ENCODE measurements at regions not wholly inside any gene's neighbourhood (a gene's known extent, or its start where the extent isn't known, plus 50 kb on each side); places are given as distances from the start of the nearest gene placed in this dataset.

DNA sequence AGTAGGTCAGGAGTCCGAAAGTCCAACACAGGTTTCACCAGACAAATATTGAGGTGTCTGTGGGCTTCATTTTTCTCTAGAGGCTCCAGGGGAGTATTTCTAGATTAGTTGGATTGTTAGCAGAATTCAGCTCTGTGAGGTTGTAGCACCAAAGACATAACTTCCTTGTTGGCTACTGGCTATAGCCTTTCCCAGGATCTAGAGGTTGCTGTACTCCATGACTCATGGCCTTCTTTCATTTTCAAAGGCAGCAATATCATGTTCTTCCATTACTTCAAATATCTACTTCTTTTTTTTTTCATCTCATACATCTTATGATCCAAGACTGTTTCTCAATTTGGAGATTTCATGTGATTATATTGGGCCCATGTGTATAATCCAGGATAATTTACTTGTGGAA is 404.0 kb upstream of the FAM174A start:
- TF ChIP-seq, protein P1, sequence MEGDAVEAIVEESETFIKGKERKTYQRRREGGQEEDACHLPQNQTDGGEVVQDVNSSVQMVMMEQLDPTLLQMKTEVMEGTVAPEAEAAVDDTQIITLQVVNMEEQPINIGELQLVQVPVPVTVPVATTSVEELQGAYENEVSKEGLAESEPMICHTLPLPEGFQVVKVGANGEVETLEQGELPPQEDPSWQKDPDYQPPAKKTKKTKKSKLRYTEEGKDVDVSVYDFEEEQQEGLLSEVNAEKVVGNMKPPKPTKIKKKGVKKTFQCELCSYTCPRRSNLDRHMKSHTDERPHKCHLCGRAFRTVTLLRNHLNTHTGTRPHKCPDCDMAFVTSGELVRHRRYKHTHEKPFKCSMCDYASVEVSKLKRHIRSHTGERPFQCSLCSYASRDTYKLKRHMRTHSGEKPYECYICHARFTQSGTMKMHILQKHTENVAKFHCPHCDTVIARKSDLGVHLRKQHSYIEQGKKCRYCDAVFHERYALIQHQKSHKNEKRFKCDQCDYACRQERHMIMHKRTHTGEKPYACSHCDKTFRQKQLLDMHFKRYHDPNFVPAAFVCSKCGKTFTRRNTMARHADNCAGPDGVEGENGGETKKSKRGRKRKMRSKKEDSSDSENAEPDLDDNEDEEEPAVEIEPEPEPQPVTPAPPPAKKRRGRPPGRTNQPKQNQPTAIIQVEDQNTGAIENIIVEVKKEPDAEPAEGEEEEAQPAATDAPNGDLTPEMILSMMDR (IDR thresholded peaks at IDR 0.05), result no peak
- TF ChIP-seq ZFX (IDR thresholded peaks at IDR 0.05; ENCODE audit: borderline replicate concordance), result no peak
